Peyer's patch (tissue), 4 donors: ENCODE measurements at regions not wholly inside any gene's neighbourhood (a gene's known extent, or its start where the extent isn't known, plus 50 kb on each side); places are given as distances from the start of the nearest gene placed in this dataset.

Source experiments
- DNase-seq, 3 donors: peaks; one replicate each; pipeline ENCODE4 v3.0.0-alpha.2; 2017 to 2019
- H3K27ac ChIP-seq, 4 donors: fragments of 200-600 bp; sonication (generic); one replicate each; pipeline ENCODE4 v1.5.1; 2016 to 2019
- H3K27me3 ChIP-seq, 2 donors: fragments of 200-600 bp; sonication (generic); one replicate each; pipeline ENCODE4 v1.5.1; 2019
- H3K36me3 ChIP-seq, 3 donors: fragments of 200-600 bp; sonication (generic); one replicate each; pipeline ENCODE4 v1.5.1; 2016 to 2019
- H3K4me1 ChIP-seq, 4 donors: fragments of 200-600 bp; sonication (generic); one replicate each; pipeline ENCODE4 v1.5.1; 2016 to 2019
- H3K4me3 ChIP-seq, 4 donors: fragments of 200-600 bp; sonication (generic); 1 replicate in 3 of 4; 2 replicates in 1 of 4; pipeline ENCODE4 v1.5.1; 2016 to 2019; ENCODE audit warnings: mild to moderate bottlenecking in 1 of 4
- H3K9me3 ChIP-seq, 4 donors: fragments of 200-600 bp; sonication (generic); one replicate each; pipeline ENCODE4 v1.5.1; 2016 to 2019; ENCODE audit warnings: mild to moderate bottlenecking in 1 of 4
- CTCF ChIP-seq, 6 experiments: fragments of 450-650 bp in 4 of 6; fragments of 200-600 bp in 2 of 6; sonication (generic) in 1 of 6; IDR thresholded peaks; one replicate each; pipeline ENCODE4 v1.5.1; 2017 to 2019; ENCODE audit warnings: antibody characterized with exemption in 6 of 6, mild to moderate bottlenecking in 3 of 6, moderate library complexity in 1 of 6
- POLR2A ChIP-seq, 2 donors: fragments of 450-650 bp; IDR thresholded peaks; one replicate each; pipeline ENCODE4 v1.5.1; 2017; ENCODE audit warnings: antibody characterized with exemption in 2 of 2, mild to moderate bottlenecking in 2 of 2, moderate library complexity in 2 of 2

GRCh38 chr3:153448151-153448829 lies 286.3 kb downstream of the RAP2B start:
- DNase-seq, result no peak
- no peak overlapping the region for H3K27ac ChIP-seq
- H3K27me3 ChIP-seq, result no peaks in the 10 kb centered on the region
- no peak overlapping the region for H3K4me3 ChIP-seq
- H3K4me1 ChIP-seq, result no peaks in the 10 kb centered on the region
- H3K9me3 ChIP-seq, result no peaks in the 10 kb centered on the region
- H3K36me3 ChIP-seq, result no peaks in the 10 kb centered on the region
- TF ChIP-seq POLR2A (IDR thresholded peaks at IDR 0.05), result no peak
- TF ChIP-seq CTCF (IDR thresholded peaks at IDR 0.05), result no peak

- no peaks in the 10 kb centered on the region for H3K36me3 ChIP-seq
- DNase-seq, result no peak
- H3K27me3 ChIP-seq, result no peaks in the 10 kb centered on the region
- H3K9me3 ChIP-seq, result no peaks in the 10 kb centered on the region
- no peaks in the 10 kb centered on the region for H3K4me1 ChIP-seq
- no peak overlapping the region for H3K27ac ChIP-seq
- no peak overlapping the region for H3K4me3 ChIP-seq
- TF ChIP-seq CTCF (IDR thresholded peaks at IDR 0.05) (no peak), POLR2A (IDR thresholded peaks at IDR 0.05) (no peak)
These were observed 295.0 kb downstream of the RAP2B start for GRCh38 chr3:153456833-153457545.

- no peak overlapping the region for H3K4me3 ChIP-seq
- no peaks in the 10 kb centered on the region for H3K9me3 ChIP-seq
- no peaks in the 10 kb centered on the region for H3K27me3 ChIP-seq
- TF ChIP-seq POLR2A (IDR thresholded peaks at IDR 0.05) (no peak), CTCF (IDR thresholded peaks at IDR 0.05) (no peak)
- H3K27ac ChIP-seq, result no peak overlapping the region
- H3K36me3 ChIP-seq, result no peaks in the 10 kb centered on the region
- no peaks in the 10 kb centered on the region for H3K4me1 ChIP-seq
- DNase-seq, result no peak
These were observed 296.9 kb downstream of the RAP2B start for GRCh38 chr3:153458881-153459280.

- Histone ChIP-seq H3K4me3 (no peak overlapping the region), H3K27me3 (no peaks in the 10 kb centered on the region), H3K36me3 (no peaks in the 10 kb centered on the region), H3K4me1 (no peaks in the 10 kb centered on the region), H3K27ac (no peak overlapping the region), H3K9me3 (no peaks in the 10 kb centered on the region)
- DNase-seq, result no peak
- no peak for TF ChIP-seq CTCF (IDR thresholded peaks at IDR 0.05)
These were observed 300.5 kb downstream of the RAP2B start for GRCh38 chr3:153462545-153462944.

GRCh38 chr3:153463895-153464294 lies 301.9 kb downstream of the RAP2B start:
- H3K9me3 ChIP-seq, result no peaks in the 10 kb centered on the region
- no peak overlapping the region for H3K27ac ChIP-seq
- TF ChIP-seq CTCF (IDR thresholded peaks at IDR 0.05) (no peak), POLR2A (IDR thresholded peaks at IDR 0.05) (no peak)
- H3K4me3 ChIP-seq, result no peak overlapping the region
- no peaks in the 10 kb centered on the region for H3K4me1 ChIP-seq
- no peaks in the 10 kb centered on the region for H3K36me3 ChIP-seq
- no peaks in the 10 kb centered on the region for H3K27me3 ChIP-seq
- no peak for DNase-seq
